H54 (cell line): ENCODE measurements at regions not wholly inside any gene's neighbourhood (a gene's known extent, or its start where the extent isn't known, plus 50 kb on each side); places are given as distances from the start of the nearest gene placed in this dataset.
"Not testable (repeated sequence)": the region's sequence is repeated elsewhere in the genome, so short reads cannot be mapped to it uniquely, and the experiment has no call there.

Experiments used
- DNase-seq: peaks from one replicate; pipeline ENCODE4 v3.0.0; 2011; ENCODE audit warnings: low spot score, mixed read lengths; ENCODE audit not compliant: insufficient read length
- FAIRE-seq: peaks from 3 replicates; lab custom pipeline; 2011; peaks lifted over from hg19 to GRCh38; lab: Jason Lieb, UNC
- POLR2A ChIP-seq: IDR thresholded peaks from 2 replicates; pipeline ENCODE4 v1.6.1; 2011; ENCODE audit warnings: low read depth, mild to moderate bottlenecking, low read length

DNA sequence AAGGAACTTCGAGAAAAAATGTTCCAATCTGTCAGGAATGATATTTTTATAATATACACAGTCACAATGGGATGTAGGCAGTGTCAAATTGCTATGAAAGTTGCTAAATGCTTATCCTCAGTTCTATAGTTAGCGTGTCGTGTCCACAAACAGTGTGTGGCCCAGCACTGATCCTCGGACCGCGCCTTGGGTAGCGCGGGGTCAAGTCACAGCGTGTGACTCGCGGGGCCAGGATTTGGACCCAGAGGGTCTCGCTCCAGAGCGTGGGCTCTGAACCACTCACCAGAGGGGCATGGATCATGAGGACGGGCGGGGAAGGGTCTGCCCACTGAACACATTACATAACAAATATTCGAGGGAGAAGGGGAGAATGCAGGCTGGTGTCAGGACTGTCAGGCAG, 171.8 kb downstream of the C9orf50 start:
- no peak for TF ChIP-seq POLR2A
- FAIRE-seq (no peak), DNase-seq (no peak)

DNA sequence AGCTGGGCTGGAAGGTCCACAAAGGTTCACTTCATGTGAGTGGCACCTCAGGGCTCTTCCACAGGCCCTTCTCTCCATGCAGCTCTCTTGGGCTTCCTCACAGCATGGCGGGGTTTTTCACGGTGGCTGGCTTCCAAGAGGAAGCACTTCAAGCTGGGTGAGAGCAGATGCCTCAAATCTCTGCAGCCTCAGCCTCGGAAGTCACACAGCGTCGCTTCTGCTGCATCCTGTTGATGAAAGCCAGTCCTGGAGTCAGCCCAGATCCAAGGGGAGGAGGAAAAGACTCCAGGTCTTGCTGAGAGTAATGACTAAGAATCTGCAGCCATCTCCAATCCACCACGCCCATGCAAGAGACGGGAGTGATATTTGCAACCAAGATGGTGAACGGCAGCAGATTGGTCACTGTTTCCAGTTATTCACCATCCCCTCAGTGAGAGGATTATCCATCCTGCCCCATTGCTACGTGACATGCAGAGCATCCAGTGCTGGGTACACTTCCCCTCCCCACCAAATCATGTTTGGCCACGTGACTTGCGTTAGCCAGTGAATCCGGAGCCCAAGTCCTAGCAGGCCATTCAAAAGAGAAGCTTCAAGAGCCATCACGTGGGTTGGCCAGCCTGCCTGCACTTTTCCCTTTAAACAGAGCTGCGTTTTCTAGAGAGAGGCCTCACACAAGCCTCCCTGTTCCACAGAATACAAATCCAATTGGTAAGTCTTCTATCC, 173.9 kb downstream of the C9orf50 start:
- FAIRE-seq (no peak), DNase-seq (no peak)
- no peak for TF ChIP-seq POLR2A

DNA sequence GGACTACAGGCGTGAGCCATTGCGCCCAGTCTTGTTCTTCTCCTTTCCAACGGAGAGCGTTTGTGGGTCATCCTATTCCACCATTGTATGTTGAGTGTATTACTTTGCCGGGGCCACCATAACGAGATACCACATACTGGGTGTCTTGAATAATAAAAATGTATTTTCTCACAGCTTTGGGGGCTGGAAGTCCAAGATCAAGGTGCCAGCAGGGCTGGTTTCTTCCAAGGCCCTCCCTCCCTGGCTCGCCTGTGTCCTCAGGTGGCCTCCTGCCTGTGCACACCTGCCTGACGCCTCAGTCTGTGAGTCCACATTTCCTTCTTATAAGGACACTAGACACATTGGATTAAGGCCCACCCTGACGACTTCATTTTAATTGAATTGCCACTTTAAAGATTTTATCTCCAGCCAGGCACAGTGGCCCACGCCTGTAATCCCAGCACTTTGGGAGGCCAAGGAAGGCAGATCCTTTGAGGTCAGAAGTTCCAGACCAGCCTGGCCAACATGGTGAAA, 175.1 kb downstream of the C9orf50 start:
- TF ChIP-seq POLR2A: no peak
- FAIRE-seq: no peak
- no peak for DNase-seq

DNA sequence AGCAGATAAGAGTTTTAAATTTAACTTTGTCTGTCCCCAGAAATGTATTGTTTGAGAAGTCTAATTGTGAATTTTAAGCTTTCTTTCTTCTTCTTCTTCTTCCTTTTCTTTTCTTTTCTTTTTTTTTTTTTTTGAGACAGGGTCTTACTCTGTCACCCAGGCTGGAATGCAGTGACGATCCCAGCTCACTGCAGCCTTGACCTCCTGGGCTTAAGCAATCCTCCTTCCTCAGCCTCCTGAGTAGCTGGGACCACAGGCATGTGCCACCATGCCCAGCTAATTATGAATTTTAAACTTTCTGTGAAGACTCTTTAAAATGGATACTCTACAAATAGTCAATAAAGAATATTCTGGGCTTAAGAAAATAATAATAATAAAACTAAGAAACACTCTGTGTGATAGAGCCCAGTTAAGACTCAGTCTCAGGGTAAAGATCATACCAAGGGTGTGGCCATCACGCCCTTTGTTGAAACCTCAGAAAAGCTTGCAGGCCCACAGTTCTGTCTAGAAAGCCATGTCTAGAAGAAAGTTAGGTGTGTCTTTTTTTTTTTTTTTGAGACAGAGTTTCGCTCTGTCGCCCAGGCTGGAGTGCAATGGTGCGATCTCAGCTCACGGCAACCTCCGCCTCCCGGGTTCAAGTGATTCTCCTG, 177.3 kb downstream of the C9orf50 start:
- not testable (repeated sequence) for FAIRE-seq, DNase-seq

GRCh38 chr9:129442803-129443511, 177.9 kb downstream of the C9orf50 start:
- DNase-seq (no peak), FAIRE-seq (no peak)
- no peak for TF ChIP-seq POLR2A

DNA sequence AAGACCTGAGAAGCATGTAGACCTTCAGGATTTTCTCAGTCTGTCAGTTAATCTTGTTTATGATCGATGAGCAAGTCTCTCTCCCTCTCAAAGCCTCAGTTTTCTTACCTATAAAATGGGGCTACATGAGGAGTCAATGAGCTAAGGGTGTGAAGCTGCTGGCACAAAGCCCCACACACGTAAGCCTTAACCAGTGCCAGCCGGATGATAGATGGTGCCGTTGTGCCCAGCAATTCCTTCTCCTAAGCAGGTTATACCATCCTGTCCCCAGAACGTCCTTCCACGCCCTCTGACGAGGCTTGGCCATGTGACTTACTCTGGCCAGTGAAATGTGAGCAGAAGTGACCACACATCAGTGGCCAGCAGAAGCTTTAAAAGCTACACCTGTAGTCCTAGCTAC, 179.0 kb downstream of the C9orf50 start:
- TF ChIP-seq POLR2A: no peak
- FAIRE-seq (no peak), DNase-seq (no peak)

DNA sequence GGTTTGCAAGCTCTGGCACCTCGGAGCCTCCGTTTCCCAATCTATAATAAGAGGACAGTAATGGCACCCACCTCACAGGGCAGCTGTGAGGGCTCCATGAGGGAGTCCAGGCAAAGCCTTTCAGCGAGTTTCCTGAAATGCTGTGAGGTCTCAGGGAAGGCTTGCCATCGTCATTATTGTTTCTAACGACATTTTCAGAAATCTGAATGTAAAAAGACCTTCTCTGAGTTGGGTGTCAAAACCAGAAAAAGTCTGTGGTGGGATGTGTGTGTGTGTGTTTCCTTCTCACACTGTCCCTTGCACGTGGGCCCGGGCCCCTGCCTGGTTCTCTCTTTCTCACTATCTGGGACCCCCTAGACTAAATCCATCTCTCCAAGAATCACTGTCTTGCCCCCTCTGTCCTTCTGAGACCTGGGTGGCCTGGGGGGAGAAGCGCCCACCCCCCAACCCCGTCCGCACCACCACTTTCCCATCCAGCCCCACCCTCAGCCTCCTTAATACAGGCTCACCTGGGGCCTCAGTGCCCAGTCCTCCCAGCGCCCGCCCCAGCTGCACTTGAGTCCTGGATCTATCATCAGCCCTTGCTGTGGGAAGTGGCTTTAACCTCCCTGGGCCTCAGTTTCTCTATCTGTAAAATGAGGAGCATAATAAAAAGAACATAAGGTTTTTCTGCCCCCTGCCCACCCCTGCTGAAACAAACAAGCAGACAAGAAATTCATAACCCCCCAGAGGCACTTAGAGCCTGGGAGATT, 180.3 kb downstream of the C9orf50 start:
- no peak for TF ChIP-seq POLR2A
- no peak for DNase-seq
- no peak for FAIRE-seq

DNA sequence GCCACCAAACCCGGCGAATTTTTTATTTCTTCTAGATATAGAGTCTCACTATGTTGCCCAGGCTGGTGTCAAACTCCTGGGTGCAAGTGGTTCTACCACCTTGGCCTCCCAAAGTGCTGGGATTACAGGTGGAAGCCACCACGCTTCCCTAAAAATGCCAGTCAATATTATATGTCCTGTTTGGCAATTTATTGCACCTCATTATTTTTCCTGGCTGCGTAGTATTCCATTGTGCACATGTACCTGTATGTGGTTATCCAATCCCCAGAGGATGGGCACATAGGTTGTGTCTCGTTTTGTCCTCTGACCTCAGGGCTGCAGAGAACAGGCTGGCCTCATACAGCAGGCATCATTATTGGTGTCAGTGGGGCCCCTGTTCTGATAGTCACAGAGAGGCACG, 181.7 kb downstream of the C9orf50 start:
- DNase-seq (no peak), FAIRE-seq (no peak)
- TF ChIP-seq POLR2A: no peak

DNA sequence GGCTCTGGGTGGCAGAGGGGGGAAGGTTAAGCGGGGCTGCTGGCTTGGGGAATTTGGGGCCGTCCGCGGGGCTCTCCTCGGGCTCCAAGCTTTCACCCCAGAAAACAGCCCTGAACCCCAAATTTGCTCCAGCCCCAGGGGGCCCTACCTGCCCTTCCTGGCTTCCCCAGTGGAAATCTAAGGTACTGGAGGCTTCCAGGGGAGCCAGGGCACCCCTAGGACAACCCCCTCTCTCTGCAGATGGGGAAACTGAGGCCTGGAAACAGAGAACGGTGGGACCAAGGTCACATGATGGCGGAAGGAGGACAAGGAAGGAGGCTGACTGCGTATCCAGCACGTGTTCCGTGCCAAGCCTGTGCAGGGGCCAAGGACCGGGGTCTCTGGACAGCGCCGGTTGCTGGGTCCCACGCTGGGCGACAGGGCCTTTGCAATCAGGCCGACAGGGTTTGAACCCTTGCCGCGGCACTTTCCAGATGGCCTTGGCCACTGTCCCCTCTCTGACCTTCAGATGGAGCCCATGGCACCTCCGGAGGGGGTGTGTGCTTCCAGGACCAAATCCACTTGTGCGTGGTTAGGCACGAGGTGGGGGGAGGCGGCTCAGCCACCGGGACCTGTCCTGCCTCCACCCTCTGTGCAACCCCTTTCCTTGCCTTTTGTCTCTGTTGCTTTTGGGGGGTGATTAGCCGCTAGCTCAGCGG, 183.1 kb downstream of the C9orf50 start:
- TF ChIP-seq POLR2A: no peak
- no peak for DNase-seq
- no peak for FAIRE-seq

- DNase-seq (no peak), FAIRE-seq (no peak)
- TF ChIP-seq POLR2A: no peak
These were observed 183.9 kb downstream of the C9orf50 start for GRCh38 chr9:129436751-129437625.

DNA sequence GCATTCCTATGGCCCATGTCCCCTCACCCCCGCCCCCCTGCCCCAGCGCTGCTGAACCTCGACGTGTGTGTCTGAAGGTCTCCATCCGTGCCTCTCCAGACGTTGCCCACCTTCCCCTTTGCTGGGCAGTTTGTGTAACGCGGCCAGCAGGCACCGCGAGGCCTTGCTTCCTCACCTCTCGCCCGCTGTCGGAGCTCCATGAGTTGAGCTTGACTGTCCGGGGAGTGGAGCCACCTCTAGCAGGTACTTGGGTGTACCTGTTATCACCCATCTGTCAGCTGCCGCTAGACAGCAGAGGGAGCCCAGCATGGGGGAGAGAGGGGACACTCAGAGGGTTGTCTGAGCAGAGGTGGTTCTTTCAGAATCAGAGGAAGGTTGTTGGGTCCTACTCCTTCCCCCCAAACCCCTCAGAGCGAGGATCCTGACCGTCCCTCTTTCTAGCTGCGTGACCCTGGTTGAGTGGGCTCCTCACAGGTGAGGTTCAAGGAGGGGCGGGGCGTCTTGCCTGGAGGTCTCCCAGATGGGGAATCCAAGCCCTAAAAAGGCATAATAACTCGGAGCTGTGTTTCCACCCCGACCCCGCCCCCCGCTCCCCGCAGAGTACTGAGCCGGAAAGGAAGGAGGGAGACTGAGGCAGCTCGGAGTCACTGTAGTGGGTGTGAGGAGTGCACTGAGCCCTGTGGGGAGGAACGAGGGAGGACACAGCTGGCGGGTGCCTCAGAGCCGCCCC, 184.7 kb downstream of the C9orf50 start:
- DNase-seq (no peak), FAIRE-seq (no peak)
- no peak for TF ChIP-seq POLR2A

GRCh38 chr9:129435291-129435690, 185.6 kb downstream of the C9orf50 start:
- DNase-seq (no peak), FAIRE-seq (no peak)
- TF ChIP-seq POLR2A: no peak
